Astrocyte (in vitro differentiated cells and primary cell): ENCODE measurements at regions not wholly inside any gene's neighbourhood (a gene's known extent, or its start where the extent isn't known, plus 50 kb on each side); places are given as distances from the start of the nearest gene placed in this dataset.

ENCODE experiments used
- EZH2 ChIP-seq: IDR thresholded peaks from 2 replicates; pipeline ENCODE4 v1.6.1; 2012; ENCODE audit warnings: mild to moderate bottlenecking, low read length, inconsistent platforms; ENCODE audit not compliant: insufficient read depth
- TF ChIP-seq, protein P1 (sequence below): IDR thresholded peaks from 2 replicates; pipeline ENCODE4 v1.5.1; 2011; ENCODE audit warnings: low read depth, mild to moderate bottlenecking, inconsistent platforms, low read length, moderate library complexity; ENCODE audit not compliant: insufficient read depth

DNA sequence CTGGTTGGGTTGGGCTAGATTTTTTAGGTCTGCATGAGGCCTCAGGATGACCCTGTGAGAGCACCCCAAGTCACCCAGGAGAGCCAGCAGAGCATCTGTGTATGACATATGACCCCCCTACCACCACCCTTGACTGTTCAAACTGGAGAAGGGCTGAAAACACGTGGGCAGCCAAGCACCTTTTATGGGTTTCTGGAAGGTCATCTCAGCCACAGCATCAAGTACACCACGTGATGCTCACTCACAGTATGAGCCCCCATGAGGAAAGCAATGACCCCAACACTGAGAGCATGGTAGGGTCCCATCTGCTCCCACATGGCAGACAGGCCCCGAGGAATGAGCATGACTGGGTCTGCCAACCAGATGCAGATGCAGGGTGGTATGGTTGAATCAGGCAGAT, 149.4 kb upstream of the GDF10 start:
- TF ChIP-seq, protein P1, sequence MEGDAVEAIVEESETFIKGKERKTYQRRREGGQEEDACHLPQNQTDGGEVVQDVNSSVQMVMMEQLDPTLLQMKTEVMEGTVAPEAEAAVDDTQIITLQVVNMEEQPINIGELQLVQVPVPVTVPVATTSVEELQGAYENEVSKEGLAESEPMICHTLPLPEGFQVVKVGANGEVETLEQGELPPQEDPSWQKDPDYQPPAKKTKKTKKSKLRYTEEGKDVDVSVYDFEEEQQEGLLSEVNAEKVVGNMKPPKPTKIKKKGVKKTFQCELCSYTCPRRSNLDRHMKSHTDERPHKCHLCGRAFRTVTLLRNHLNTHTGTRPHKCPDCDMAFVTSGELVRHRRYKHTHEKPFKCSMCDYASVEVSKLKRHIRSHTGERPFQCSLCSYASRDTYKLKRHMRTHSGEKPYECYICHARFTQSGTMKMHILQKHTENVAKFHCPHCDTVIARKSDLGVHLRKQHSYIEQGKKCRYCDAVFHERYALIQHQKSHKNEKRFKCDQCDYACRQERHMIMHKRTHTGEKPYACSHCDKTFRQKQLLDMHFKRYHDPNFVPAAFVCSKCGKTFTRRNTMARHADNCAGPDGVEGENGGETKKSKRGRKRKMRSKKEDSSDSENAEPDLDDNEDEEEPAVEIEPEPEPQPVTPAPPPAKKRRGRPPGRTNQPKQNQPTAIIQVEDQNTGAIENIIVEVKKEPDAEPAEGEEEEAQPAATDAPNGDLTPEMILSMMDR, result no peak
- no peak for TF ChIP-seq EZH2
